GM12874 (cell line): ENCODE measurements at regions not wholly inside any gene's neighbourhood (a gene's known extent, or its start where the extent isn't known, plus 50 kb on each side); places are given as distances from the start of the nearest gene placed in this dataset.

Source experiments
- TF ChIP-seq, protein P1 (sequence below): IDR thresholded peaks from 2 replicates; pipeline ENCODE4 v1.5.1; 2011; ENCODE audit warnings: low read depth, mild to moderate bottlenecking, control low read depth, low read length, moderate library complexity; ENCODE audit not compliant: insufficient read depth

- TF ChIP-seq, protein P1, sequence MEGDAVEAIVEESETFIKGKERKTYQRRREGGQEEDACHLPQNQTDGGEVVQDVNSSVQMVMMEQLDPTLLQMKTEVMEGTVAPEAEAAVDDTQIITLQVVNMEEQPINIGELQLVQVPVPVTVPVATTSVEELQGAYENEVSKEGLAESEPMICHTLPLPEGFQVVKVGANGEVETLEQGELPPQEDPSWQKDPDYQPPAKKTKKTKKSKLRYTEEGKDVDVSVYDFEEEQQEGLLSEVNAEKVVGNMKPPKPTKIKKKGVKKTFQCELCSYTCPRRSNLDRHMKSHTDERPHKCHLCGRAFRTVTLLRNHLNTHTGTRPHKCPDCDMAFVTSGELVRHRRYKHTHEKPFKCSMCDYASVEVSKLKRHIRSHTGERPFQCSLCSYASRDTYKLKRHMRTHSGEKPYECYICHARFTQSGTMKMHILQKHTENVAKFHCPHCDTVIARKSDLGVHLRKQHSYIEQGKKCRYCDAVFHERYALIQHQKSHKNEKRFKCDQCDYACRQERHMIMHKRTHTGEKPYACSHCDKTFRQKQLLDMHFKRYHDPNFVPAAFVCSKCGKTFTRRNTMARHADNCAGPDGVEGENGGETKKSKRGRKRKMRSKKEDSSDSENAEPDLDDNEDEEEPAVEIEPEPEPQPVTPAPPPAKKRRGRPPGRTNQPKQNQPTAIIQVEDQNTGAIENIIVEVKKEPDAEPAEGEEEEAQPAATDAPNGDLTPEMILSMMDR: no peak
Measured at GRCh38 chr10:113228530-113228929, 278.5 kb downstream of the TCF7L2 start.

- TF ChIP-seq, protein P1: no peak
Measured at GRCh38 chr10:113230011-113230610, 280.1 kb downstream of the TCF7L2 start.

- TF ChIP-seq, protein P1: no peak
Measured at GRCh38 chr10:113232928-113233511, 283.0 kb downstream of the TCF7L2 start.

- TF ChIP-seq, protein P1: no peak
Measured at GRCh38 chr10:113234481-113234880, 284.4 kb downstream of the TCF7L2 start.

GRCh38 chr10:113235508-113235907, 285.5 kb downstream of the TCF7L2 start:
- TF ChIP-seq, protein P1: no peak

- TF ChIP-seq, protein P1: no peak
Measured at GRCh38 chr10:113236998-113237397, 287.0 kb downstream of the TCF7L2 start.

GRCh38 chr10:113239566-113240350, 289.7 kb downstream of the TCF7L2 start:
- TF ChIP-seq, protein P1: no peak
